HG03064 (cell line): ENCODE measurements at regions not wholly inside any gene's neighbourhood (a gene's known extent, or its start where the extent isn't known, plus 50 kb on each side); places are given as distances from the start of the nearest gene placed in this dataset.
"Not testable (repeated sequence)": the region's sequence is repeated elsewhere in the genome, so short reads cannot be mapped to it uniquely, and the experiment has no call there.

Experiments used
- ATAC-seq: cut with Tn5 transposase; IDR thresholded peaks from one replicate; pipeline ENCODE4 v1.9.1; 2021; ENCODE audit warnings: low read depth; ENCODE audit not compliant: unreplicated experiment

DNA sequence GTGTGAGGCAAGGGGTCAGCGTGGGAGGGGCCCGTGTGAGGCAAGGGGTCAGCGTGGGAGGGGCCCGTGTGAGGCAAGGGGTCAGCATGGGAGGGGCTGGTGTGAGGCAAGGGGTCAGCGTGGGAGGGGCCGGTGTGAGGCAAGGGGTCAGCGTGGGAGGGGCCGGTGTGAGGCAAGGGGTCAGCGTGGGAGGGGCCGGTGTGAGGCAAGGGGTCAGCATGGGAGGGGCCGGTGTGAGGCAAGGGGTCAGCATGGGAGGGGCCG, 119.2 kb downstream of the SEPTIN14 start:
- ATAC-seq = not testable (repeated sequence)

GRCh38 chr7:55742651-55743453, 119.7 kb downstream of the SEPTIN14 start:
- not testable (repeated sequence) for ATAC-seq

- ATAC-seq = not testable (repeated sequence)
Measured at GRCh38 chr7:55741721-55742631, 120.6 kb downstream of the SEPTIN14 start.

- not testable (repeated sequence) for ATAC-seq
Measured at GRCh38 chr7:55740633-55741250, 121.8 kb downstream of the SEPTIN14 start.

DNA sequence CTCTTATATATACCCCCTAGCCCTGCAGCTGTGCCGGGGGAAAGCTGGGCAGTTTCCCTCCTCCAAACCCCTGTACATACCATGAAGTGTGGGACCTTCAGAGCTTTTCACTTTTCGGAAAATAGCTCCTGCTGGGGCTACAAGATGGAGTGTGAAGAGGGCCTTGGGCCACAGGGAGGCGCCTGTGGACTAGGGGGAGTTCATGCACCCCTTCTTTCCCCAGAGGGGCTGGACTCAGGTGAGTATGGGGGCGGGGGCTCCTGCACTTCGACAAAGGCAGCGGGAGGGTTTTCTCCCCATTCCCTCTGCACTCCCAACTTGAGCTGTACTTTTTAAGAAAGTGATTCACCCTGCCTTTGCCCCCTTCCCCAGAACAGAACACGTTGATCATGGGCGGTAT, 122.5 kb downstream of the SEPTIN14 start:
- ATAC-seq = not testable (repeated sequence)

GRCh38 chr7:55736641-55737221, 125.8 kb downstream of the SEPTIN14 start:
- ATAC-seq = not testable (repeated sequence)

DNA sequence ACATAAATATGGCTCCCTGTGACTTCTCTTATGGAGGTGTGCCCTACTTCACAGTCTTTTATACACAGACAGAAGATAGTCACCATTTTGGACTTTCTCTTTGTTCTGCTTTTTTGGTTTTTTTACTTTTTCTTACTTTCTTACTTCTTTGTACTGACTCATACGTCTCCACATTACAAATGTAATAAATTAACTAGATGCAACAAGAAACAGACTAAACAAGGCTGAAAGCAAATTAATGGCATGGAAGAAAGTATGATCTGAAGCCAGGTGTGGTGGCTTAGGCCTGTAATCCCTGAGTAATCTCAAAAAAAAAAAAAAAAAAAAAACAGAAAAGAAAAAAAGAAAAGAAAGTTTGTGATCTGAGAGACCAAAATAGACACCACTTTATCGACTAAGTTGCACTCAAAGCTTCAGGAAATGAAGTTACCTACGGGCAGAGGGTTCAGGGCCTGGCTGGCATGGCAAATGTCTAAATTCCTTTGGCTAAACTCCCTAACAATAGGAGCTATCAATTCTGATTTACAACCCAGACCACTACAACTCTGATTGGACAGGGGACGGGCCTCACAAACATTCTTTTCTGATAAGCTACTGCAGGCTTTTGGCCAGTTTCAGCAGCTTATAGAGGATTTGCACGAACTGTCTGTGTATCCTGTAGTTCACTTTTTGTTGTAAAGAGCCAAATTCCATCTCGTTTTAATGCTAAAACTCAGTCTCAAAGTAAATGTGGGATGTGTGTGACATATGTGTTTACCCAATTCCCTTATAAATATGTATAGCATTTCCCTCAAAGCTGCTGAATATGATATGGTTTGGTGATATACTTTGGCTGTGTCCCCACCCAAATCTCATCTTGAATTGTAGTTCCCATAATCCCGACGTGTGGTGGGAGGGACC, 129.1 kb downstream of the SEPTIN14 start:
- ATAC-seq = no peak

- no peak for ATAC-seq
Measured at GRCh38 chr7:55731931-55732330, 130.6 kb downstream of the SEPTIN14 start.

DNA sequence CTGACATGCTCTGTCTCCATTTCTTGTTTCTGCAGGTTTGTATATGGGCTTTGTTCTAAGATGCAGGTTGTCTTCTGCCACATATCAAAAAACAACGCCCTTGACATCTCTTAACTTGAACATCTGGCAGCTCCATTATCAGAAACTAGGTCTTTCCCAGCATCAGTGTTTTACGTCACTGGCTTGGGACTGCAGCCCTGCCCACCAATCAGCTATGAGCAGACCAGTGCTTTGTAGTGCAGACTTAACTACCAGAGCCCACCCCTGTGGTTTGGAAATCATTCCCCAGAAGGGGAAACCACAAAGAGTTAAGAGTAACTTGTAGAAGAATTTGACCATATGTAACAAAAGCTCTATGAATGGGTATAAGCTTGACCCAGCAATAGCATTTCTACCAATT, 132.4 kb downstream of the SEPTIN14 start:
- no peak for ATAC-seq

- no peak for ATAC-seq
Measured at GRCh38 chr7:55723621-55723941, 139.0 kb downstream of the SEPTIN14 start.

DNA sequence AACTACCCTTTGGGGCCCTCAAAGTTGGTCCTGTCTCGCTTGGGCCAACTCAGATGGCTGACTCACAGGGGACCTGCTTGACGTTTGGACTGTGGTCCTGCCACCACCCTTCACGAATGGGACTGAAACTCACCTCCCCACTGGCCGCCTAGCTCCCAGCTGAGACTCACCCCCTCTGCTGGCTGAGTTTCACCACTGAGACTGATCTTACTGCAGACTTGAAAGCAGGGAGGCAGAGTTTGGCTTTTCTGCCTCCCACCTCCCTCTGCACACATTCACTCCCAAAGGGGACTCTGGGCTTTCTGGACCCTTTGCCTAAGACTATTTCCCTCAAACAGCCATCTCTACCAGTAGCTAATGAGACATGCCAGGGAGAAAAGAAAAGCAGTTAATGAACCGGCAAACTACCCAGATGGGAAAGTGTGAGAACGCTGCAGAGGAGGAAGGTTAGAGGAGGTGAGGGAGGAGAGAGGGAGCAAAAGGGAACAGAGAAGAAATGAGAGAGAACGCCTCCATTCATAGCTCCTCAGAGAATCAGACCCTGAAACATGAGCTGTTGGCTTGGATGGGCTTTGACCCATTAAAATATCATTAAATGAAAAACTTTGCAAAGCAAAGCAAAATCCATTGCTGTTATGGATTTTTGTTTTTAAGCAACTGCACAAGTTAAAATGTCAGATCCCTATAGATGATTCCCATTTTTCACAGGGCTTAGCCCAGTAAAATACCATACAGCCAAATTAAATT, 139.5 kb downstream of the SEPTIN14 start:
- ATAC-seq = peak; percentile 96

DNA sequence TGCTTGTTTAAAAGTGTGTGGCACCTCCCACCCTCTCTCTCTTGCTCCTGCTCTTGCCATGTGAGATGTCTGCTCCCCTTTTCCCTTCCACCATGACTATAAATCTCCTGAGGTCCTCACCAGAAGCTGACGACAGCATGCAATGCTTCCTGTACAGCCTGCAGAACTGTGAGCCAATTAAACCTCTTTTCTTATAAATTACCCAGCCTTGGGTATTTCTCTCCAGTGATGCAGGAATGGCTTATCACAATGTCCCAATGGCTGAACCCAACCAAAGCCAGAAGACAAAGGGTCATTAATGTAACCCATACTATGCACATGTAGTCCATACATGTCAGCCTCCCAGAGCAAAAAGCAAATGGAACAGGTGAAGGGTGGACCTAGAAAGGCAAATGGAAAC, 141.5 kb downstream of the SEPTIN14 start:
- not testable (repeated sequence) for ATAC-seq

- not testable (repeated sequence) for ATAC-seq
Measured at GRCh38 chr7:55715247-55715867, 143.1 kb upstream of the VOPP1 start.

DNA sequence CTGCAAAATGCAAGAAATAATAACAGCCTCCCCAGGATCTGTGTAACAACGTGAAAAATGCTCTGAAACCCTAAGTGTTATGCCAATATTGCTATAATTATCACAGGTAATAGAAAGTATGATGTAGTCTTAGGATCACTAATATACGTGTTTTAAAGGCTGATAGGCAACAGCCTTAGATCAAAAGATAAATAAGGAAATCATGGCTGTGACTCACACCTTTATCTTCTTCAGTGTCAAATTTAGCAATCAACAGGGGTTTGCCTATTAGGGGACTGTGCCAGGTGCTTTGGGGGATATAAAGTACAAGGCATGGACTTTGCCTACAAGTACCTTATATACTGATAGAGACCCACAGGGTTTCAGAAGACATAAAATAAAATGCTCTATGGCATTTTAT, 142.1 kb upstream of the VOPP1 start:
- ATAC-seq = not testable (repeated sequence)

DNA sequence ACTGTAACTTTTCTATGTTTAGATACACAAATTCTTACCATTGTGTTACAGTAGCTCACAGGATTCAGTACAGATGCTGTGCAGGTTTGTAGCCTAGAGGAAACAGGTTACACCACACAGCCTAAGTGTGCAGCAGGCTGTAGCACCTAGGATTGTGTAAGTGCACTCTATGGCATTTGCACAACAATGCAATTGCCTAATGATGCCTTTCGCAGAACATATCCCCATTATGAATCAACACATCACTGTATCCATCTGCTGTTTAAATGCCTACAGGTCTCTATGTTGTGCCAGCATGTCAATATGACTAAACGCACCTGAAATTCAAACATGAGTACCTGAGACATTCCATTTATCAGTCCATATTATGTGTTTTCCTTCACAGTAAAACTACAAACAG, 138.0 kb upstream of the VOPP1 start:
- not testable (repeated sequence) for ATAC-seq

DNA sequence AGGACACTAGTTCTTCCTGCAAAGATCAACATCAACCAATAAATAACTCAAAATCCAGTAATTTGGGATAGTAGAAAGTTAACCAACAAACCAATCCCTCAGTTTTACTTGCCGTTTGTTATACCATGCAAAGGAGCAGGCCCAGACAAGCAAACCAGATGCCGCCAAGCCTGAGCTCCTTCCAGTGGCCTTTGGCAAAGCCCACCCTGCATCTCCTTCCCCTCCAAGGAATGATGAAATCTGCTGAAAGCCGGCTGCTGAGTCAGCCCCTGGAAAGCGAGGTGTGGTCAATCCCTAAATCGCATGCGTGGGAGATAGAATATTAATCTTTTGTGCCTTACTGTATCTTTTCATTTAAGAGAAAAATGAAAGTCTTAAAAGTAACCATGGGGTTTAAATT, 135.7 kb upstream of the VOPP1 start:
- not testable (repeated sequence) for ATAC-seq

GRCh38 chr7:55707410-55707809, 135.1 kb upstream of the VOPP1 start:
- not testable (repeated sequence) for ATAC-seq

DNA sequence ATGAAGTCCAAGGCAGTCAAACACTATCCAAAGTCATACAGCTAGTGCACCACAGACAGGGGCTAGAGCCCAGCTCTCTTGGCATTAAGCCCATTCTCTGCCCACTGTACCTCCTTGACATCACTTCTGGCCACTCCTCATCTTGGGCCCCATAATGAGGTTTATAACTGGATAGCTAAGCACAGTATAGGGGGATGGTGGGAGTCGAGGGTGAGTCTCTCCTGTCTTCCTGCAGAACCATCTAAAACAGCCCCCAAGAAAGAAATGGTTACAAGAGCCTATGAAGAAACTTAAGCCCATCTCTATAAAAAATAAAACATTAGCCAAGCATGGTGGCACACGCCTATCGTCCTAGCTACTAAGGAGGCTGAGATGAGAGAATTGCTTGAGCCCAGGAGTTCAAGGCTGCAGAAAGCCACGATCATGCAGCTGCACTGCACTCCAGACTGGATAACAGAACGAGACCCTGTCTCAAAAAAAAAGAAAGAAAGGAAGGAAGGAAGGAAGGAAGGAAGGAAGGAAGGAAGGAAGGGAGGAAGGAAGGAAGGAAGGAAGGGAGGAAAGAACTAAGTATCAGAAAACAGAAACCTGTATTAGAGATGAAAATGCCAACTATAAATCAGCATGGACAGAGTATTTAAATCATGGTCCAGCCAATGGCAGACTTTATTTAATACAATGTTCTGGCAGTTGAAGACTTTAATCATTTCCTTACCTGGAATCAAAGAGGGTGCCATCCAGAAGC, 134.3 kb upstream of the VOPP1 start:
- ATAC-seq = not testable (repeated sequence)
